CD4-positive, alpha-beta memory T cell (primary cell): ENCODE measurements at regions not wholly inside any gene's neighbourhood (a gene's known extent, or its start where the extent isn't known, plus 50 kb on each side); places are given as distances from the start of the nearest gene placed in this dataset.
A peak's percentile ranks its signal among the peaks of the same experiment; 100 is the strongest.
"Not testable (repeated sequence)": the region's sequence is repeated elsewhere in the genome, so short reads cannot be mapped to it uniquely, and the experiment has no call there.

Experiments used
- CTCF ChIA-PET: fragments of 350-600 bp; sonication (Branson Sonifier 250); formaldehyde crosslinking; loops from one replicate; lab custom pipeline; 2021; ENCODE audit warnings: inconsistent platforms; ENCODE audit not compliant: partially characterized antibody; lab: Charles Lee
- POLR2A ChIA-PET: fragments of 350-600 bp; sonication (Branson Sonifier 250); formaldehyde crosslinking; loops from one replicate; lab custom pipeline; 2021; ENCODE audit not compliant: partially characterized antibody; lab: Charles Lee
- DNase-seq, 5 donors: peaks; one replicate each; pipeline versions ENCODE4 v3.0.0 to v3.0.0-alpha.2; 2020 to 2022; ENCODE audit warnings: mixed read lengths in 1 of 5
- H3K27ac ChIP-seq: one replicate; pipeline ENCODE4 v1.7.0; 2013; ENCODE audit warnings: low read depth, low read length
- H3K27me3 ChIP-seq: 2 replicates; pipeline ENCODE4 v1.7.0; 2013; ENCODE audit warnings: mild to moderate bottlenecking, low read length, moderate library complexity; ENCODE audit not compliant: insufficient read depth
- H3K36me3 ChIP-seq: 2 replicates; pipeline ENCODE4 v1.7.0; 2013; ENCODE audit warnings: mild to moderate bottlenecking, low read length, moderate library complexity; ENCODE audit not compliant: insufficient read depth
- H3K4me1 ChIP-seq: 2 replicates; pipeline ENCODE4 v1.7.0; 2013; ENCODE audit warnings: mild to moderate bottlenecking, low read length, moderate library complexity; ENCODE audit not compliant: insufficient read depth
- H3K4me3 ChIP-seq, 2 donors: one replicate each; pipeline ENCODE4 v1.7.0; 2013; ENCODE audit warnings: low read length in 2 of 2, mild to moderate bottlenecking in 1 of 2
- H3K9me3 ChIP-seq, 2 donors: one replicate each; pipeline ENCODE4 v1.7.0; 2013; ENCODE audit warnings: low read length in 2 of 2, control low read depth in 1 of 2; ENCODE audit not compliant: control insufficient read depth in 1 of 2
- H3K27ac Mint-ChIP-seq, 7 donors: one replicate each; pipeline ENCODE4 v1.8.0; 2020 to 2021; ENCODE audit warnings: mixed read lengths in 7 of 7, mild to moderate bottlenecking in 6 of 7, inconsistent platforms in 3 of 7, moderate library complexity in 3 of 7
- H3K27me3 Mint-ChIP-seq, 2 donors: one replicate each; pipeline ENCODE4 v1.8.0; 2020 to 2021; ENCODE audit warnings: mixed read lengths in 2 of 2
- H3K36me3 Mint-ChIP-seq, 2 donors: one replicate each; pipeline ENCODE4 v1.8.0; 2020 to 2021; ENCODE audit warnings: mixed read lengths in 2 of 2, inconsistent platforms in 1 of 2, mild to moderate bottlenecking in 1 of 2
- H3K4me1 Mint-ChIP-seq, 4 donors: one replicate each; pipeline ENCODE4 v1.8.0; 2020 to 2021; ENCODE audit warnings: mixed read lengths in 4 of 4, mild to moderate bottlenecking in 1 of 4
- H3K4me3 Mint-ChIP-seq, 8 donors: one replicate each; pipeline ENCODE4 v1.8.0; 2020 to 2021; ENCODE audit warnings: mixed read lengths in 8 of 8, mild to moderate bottlenecking in 7 of 8, moderate library complexity in 6 of 8, inconsistent platforms in 3 of 8
- H3K9me3 Mint-ChIP-seq, 8 donors: one replicate each; pipeline ENCODE4 v1.8.0; 2020 to 2021; ENCODE audit warnings: mixed read lengths in 8 of 8, mild to moderate bottlenecking in 5 of 8, inconsistent platforms in 3 of 8, moderate library complexity in 1 of 8
- intact Hi-C: fragments of 100-400 bp; cut with micrococcal nuclease; formaldehyde crosslinking; loops from one replicate; pipeline ENCODE4 v1.15.1; 2023

GRCh38 chrX:148080593-148080992 is 99.5 kb downstream of the FMR1NB start:
- Mint-ChIP-seq H3K4me1 (no peaks in the 10 kb centered on the region), H3K36me3 (no peaks in the 10 kb centered on the region), H3K4me3 (no peak overlapping the region), H3K27ac (no peak overlapping the region), H3K9me3 (no peaks in the 10 kb centered on the region), H3K27me3 (no peaks in the 10 kb centered on the region)
- Histone ChIP-seq H3K9me3 (no peaks in the 10 kb centered on the region), H3K36me3 (no peaks in the 10 kb centered on the region), H3K4me3 (no peak overlapping the region), H3K27me3 (no peaks in the 10 kb centered on the region), H3K4me1 (no peaks in the 10 kb centered on the region), H3K27ac (no peak overlapping the region)
- no peak for DNase-seq
- ChIA-PET CTCF (no interaction called here), POLR2A (no interaction called here)
- intact Hi-C loops: no loop called here

GRCh38 chrX:148084611-148085010 is 103.5 kb downstream of the FMR1NB start:
- H3K27ac ChIP-seq: no peak overlapping the region
- Mint-ChIP-seq H3K4me3 (no peak overlapping the region), H3K9me3 (no peaks in the 10 kb centered on the region), H3K27ac (no peak overlapping the region), H3K27me3 (peaks cover 0 to 2% of the 10 kb centered on the region in 2 donors), H3K4me1 (no peaks in the 10 kb centered on the region), H3K36me3 (no peaks in the 10 kb centered on the region)
- no peak overlapping the region for H3K4me3 ChIP-seq
- H3K9me3 ChIP-seq: no peaks in the 10 kb centered on the region
- no peak for DNase-seq
- no peaks in the 10 kb centered on the region for H3K4me1 ChIP-seq
- CTCF ChIA-PET: no interaction called here
- no peaks in the 10 kb centered on the region for H3K27me3 ChIP-seq
- intact Hi-C loops: no loop called here
- no peaks in the 10 kb centered on the region for H3K36me3 ChIP-seq
- POLR2A ChIA-PET: no interaction called here

GRCh38 chrX:148120151-148120550 is 139.0 kb downstream of the FMR1NB start:
- Histone ChIP-seq H3K27me3 (no peaks in the 10 kb centered on the region), H3K27ac (no peak overlapping the region), H3K4me3 (no peak overlapping the region), H3K4me1 (no peaks in the 10 kb centered on the region), H3K36me3 (no peaks in the 10 kb centered on the region), H3K9me3 (no peaks in the 10 kb centered on the region)
- ChIA-PET POLR2A (no interaction called here), CTCF (no interaction called here)
- DNase-seq: no peak
- intact Hi-C loops: no loop called here
- Mint-ChIP-seq H3K4me3 (no peak overlapping the region), H3K9me3 (peaks cover 0 to 9% (median 0%) of the 10 kb centered on the region in 8 donors), H3K27me3 (no peaks in the 10 kb centered on the region), H3K36me3 (no peaks in the 10 kb centered on the region), H3K4me1 (no peaks in the 10 kb centered on the region), H3K27ac (peak overlapping the region in 1 of 7 donors; percentile 38)

GRCh38 chrX:148120999-148121623 is 140.0 kb downstream of the FMR1NB start:
- Mint-ChIP-seq H3K4me1 (no peaks in the 10 kb centered on the region), H3K36me3 (no peaks in the 10 kb centered on the region), H3K27ac (peak overlapping the region in 1 of 7 donors; percentile 41), H3K27me3 (no peaks in the 10 kb centered on the region), H3K4me3 (no peak overlapping the region), H3K9me3 (peaks cover 0 to 9% (median 0%) of the 10 kb centered on the region in 8 donors)
- H3K27ac ChIP-seq: no peak overlapping the region
- no peaks in the 10 kb centered on the region for H3K36me3 ChIP-seq
- no peak for DNase-seq
- H3K27me3 ChIP-seq: no peaks in the 10 kb centered on the region
- POLR2A ChIA-PET: no interaction called here
- H3K9me3 ChIP-seq: no peaks in the 10 kb centered on the region
- no peaks in the 10 kb centered on the region for H3K4me1 ChIP-seq
- intact Hi-C loops: no loop called here
- no peak overlapping the region for H3K4me3 ChIP-seq
- CTCF ChIA-PET: no interaction called here

DNA sequence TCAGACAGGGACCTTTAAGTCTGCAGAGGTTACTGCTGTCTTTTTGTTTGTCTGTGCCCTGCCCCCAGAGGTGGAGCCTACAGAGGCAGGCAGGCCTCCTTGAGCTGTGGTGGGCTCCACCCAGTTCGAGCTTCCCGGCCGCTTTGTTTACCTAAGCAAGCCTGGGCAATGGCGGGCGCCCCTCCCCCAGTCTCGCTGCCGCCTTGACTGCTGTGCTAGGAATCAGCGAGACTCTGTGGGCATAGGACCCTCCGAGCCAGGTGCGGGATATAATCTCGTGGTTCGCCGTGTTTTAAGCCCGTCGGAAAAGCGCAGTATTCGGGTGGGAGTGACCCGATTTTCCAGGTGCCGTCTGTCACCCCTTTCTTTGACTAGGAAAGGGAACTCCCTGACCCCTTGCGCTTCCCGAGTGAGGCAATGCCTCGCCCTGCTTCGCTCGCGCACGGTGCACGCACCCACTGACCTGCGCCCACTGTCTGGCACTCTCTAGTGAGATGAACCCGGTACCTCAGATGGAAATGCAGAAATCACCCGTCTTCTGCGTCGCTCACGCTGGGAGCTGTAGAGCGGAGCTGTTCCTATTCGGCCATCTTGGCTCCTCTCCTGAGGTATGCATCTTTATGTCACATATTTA is 147.9 kb downstream of the FMR1NB start:
- H3K4me1 ChIP-seq, H3K27me3 Mint-ChIP-seq, H3K27me3 ChIP-seq, POLR2A ChIA-PET, H3K27ac Mint-ChIP-seq, H3K4me3 ChIP-seq, H3K9me3 Mint-ChIP-seq, H3K36me3 Mint-ChIP-seq, H3K36me3 ChIP-seq, CTCF ChIA-PET, intact Hi-C loops, H3K9me3 ChIP-seq, DNase-seq, H3K27ac ChIP-seq, H3K4me1 Mint-ChIP-seq: not testable (repeated sequence)
- H3K4me3 Mint-ChIP-seq: peak overlapping the region in 2 of 8 donors; percentile 57 to 66

DNA sequence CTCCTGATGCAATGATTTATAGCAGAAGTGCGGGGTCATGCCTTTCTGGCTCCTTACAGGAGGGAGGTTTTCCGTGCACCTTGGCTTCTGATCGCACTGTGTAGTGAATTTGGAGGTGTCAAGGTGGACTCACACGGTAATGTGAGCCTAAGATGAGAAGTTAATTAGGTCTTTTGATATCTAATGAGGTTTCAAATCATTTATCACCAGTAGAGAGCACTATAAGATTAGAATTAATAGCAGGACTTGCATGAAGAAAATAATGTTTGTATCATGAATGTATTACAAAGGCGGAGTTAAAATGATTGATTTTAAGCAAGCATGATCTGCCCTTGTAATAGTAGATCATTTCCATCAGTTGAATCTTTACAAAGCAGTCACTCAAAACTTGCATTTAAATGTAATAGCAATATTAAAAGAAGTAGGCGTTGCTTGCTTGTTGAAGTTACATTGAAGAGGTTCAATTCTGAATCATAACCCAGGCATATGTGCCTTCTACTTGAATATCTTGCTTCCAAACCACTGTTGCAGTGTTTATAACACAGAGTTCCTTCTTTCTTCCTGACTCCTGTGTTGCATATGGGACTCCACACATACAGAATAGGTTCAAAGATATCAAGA is 152.1 kb downstream of the FMR1NB start:
- H3K27me3 Mint-ChIP-seq: peaks cover 0 to 2% of the 10 kb centered on the region in 2 donors
- Histone ChIP-seq H3K9me3 (no peaks in the 10 kb centered on the region), H3K4me1 (no peaks in the 10 kb centered on the region), H3K27me3 (no peaks in the 10 kb centered on the region), H3K36me3 (no peaks in the 10 kb centered on the region), H3K27ac (no peak overlapping the region), H3K4me3 (no peak overlapping the region)
- CTCF ChIA-PET: interaction anchor here (1.4 kb wide), 1 partner anchor 1153 kb away, joined by 12 read pairs; no protein-coding TSS in a partner anchor
- H3K36me3 Mint-ChIP-seq: no peaks in the 10 kb centered on the region
- no peaks in the 10 kb centered on the region for H3K4me1 Mint-ChIP-seq
- intact Hi-C loops: loop anchor here (1.0 kb wide), 1 partner anchor 1338 kb away; no protein-coding TSS in a partner anchor
- H3K27ac Mint-ChIP-seq: no peak overlapping the region
- POLR2A ChIA-PET: no interaction called here
- no peaks in the 10 kb centered on the region for H3K9me3 Mint-ChIP-seq
- H3K4me3 Mint-ChIP-seq: no peak overlapping the region
- peak in 4 of 5 donors; percentile 10 to 26 (median 18) for DNase-seq

GRCh38 chrX:148134578-148134977 is 153.4 kb downstream of the FMR1NB start:
- no peaks in the 10 kb centered on the region for H3K9me3 ChIP-seq
- no peak overlapping the region for H3K27ac Mint-ChIP-seq
- no peak overlapping the region for H3K4me3 ChIP-seq
- CTCF ChIA-PET: interaction anchor here (0.6 to 1.4 kb wide), 4 partner anchors 396 to 1153 kb away, joined by 3 to 12 read pairs (median 3); no protein-coding TSS in a partner anchor
- H3K4me1 ChIP-seq: no peaks in the 10 kb centered on the region
- intact Hi-C loops: no loop called here
- no peak overlapping the region for H3K27ac ChIP-seq
- H3K4me1 Mint-ChIP-seq: no peaks in the 10 kb centered on the region
- H3K27me3 Mint-ChIP-seq: peaks cover 0 to 2% of the 10 kb centered on the region in 2 donors
- no peak for DNase-seq
- H3K27me3 ChIP-seq: no peaks in the 10 kb centered on the region
- H3K36me3 ChIP-seq: no peaks in the 10 kb centered on the region
- POLR2A ChIA-PET: no interaction called here
- no peak overlapping the region for H3K4me3 Mint-ChIP-seq
- peaks cover 0 to 6% (median 0%) of the 10 kb centered on the region in 8 donors for H3K9me3 Mint-ChIP-seq
- H3K36me3 Mint-ChIP-seq: no peaks in the 10 kb centered on the region
